Prostate gland (tissue), 2 donors: ENCODE measurements at regions not wholly inside any gene's neighbourhood (a gene's known extent, or its start where the extent isn't known, plus 50 kb on each side); places are given as distances from the start of the nearest gene placed in this dataset.
"Not testable (repeated sequence)": the region's sequence is repeated elsewhere in the genome, so short reads cannot be mapped to it uniquely, and the experiment has no call there.

Source experiments
- CTCF ChIP-seq, 4 experiments: fragments of 200-600 bp in 2 of 4; fragments of 450-650 bp in 2 of 4; sonication (generic) in 2 of 4; IDR thresholded peaks; 1 replicate in 3 of 4; 2 replicates in 1 of 4; pipeline ENCODE4 v1.5.1; 2016 to 2019; ENCODE audit warnings: antibody characterized with exemption in 4 of 4, mild to moderate bottlenecking in 2 of 4, moderate library complexity in 2 of 4
- POLR2A ChIP-seq: fragments of 450-650 bp; IDR thresholded peaks from one replicate; pipeline ENCODE4 v1.6.1; 2016; ENCODE audit warnings: antibody characterized with exemption, mild to moderate bottlenecking
- POLR2AphosphoS5 ChIP-seq: sonication (generic); formaldehyde crosslinking; IDR thresholded peaks from one replicate; pipeline ENCODE4 v1.6.1; 2017; ENCODE audit warnings: antibody characterized with exemption

GRCh38 chr15:30799565-30799964 is 104.2 kb upstream of the FAN1 start:
- TF ChIP-seq POLR2A, POLR2AphosphoS5: not testable (repeated sequence)
- TF ChIP-seq CTCF (IDR thresholded peaks at IDR 0.05) = peak in 2 of 4 experiments; percentile 7 to 18
